ENCODE measurements at regions not wholly inside any gene's neighbourhood (a gene's known extent, or its start where the extent isn't known, plus 50 kb on each side); places are given as distances from the start of the nearest gene placed in this dataset.

DNA sequence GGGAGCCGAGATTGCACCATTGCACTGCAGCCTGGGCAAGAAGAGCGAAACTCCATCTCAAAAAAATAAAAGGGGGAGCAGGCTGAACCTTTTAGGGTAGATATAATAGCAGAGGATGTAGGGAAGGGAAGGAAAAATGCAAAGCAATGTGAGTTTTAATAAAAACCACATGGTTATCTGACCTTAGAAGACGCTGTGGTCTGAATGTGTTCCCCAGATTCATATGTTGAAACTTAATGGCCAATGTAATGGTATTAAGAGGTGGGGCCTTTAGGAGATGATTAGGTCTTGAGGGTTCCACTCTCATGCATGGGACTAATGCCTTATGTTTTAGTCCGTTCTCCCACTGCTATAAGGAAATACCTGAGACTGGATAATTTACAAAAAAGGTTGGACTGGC lies 114.1 kb upstream of the STX18 start:
- in situ Hi-C loops (cut with MboI) (no loop called here), intact Hi-C loops (cut with micrococcal nuclease; ENCODE audit: unreplicated experiment) (no loop called here)
- H3K36me3 ChIP-seq (ENCODE audit: control insufficient read depth in 2 of 2, insufficient read depth in 2 of 2, low read length in 1 of 2) = no peaks in the 10 kb centered on the region; a peak in 1 of 4 replicates
- no peaks in the 10 kb centered on the region for H3K79me2 ChIP-seq (ENCODE audit: control insufficient read depth, insufficient read depth, low read length)
- no peak overlapping the region for H3K4me3 ChIP-seq
- H3K9ac ChIP-seq (ENCODE audit: control insufficient read depth, insufficient read depth, low read length) = no peak overlapping the region
- 97% methylated on average over 4 of the region's 4 CpGs for WGBS (ENCODE audit: insufficient coverage, insufficient replicate concordance, low lambda C conversion rate, missing lambda C conversion rate)
- BruUV-seq (replicated peaks) = no TSS peak
- no peaks in the 10 kb centered on the region for H3K4me1 ChIP-seq (ENCODE audit: control insufficient read depth, insufficient read depth, low read length)
- ATAC-seq = no peak
- CTCF ChIA-PET = interaction anchor here (1.8 kb wide), 1 partner anchor 13 kb away, joined by 5 read pairs; no protein-coding TSS in a partner anchor
- H3K27ac ChIP-seq (ENCODE audit: control insufficient read depth, insufficient read depth) = no peak overlapping the region
- SMC1A ChIA-PET (ENCODE audit: uncharacterized antibody, unreplicated experiment) = no interaction called here
- TF ChIP-seq SUPT20H (IDR thresholded peaks at IDR 0.05; ENCODE audit: borderline replicate concordance, control insufficient read depth, low read depth, low read length) = no peak
- TF ChIP-seq ATF7 (IDR thresholded peaks at IDR 0.05; ENCODE audit: low read depth) = no peak
- no peak for TF ChIP-seq STAT3 (IDR thresholded peaks at IDR 0.05; ENCODE audit: low read depth, low read length)
- TF ChIP-seq STAT1 (conservative IDR thresholded peaks at IDR 0.05) = no peak
- TF ChIP-seq SUZ12 (IDR thresholded peaks at IDR 0.05; ENCODE audit: unreplicated experiment) = no peak
- no peak for TF ChIP-seq RELA (IDR thresholded peaks at IDR 0.05; ENCODE audit: borderline replicate concordance, partially characterized antibody)
- TF ChIP-seq ZNF384 (IDR thresholded peaks at IDR 0.05; ENCODE audit: borderline replicate concordance, low read depth, low read length) = no peak
- no peak for TF ChIP-seq EED (IDR thresholded peaks at IDR 0.05; ENCODE audit: low read depth)
- no peak for TF ChIP-seq REST (IDR thresholded peaks at IDR 0.05; ENCODE audit: low read depth, low read length)
- TF ChIP-seq ASH2L (IDR thresholded peaks at IDR 0.05; ENCODE audit: borderline replicate concordance, low read depth) = no peak
- no peak for TF ChIP-seq TARDBP (IDR thresholded peaks at IDR 0.05; ENCODE audit: borderline replicate concordance)
- no peak for TF ChIP-seq GATAD2B (conservative IDR thresholded peaks at IDR 0.05; ENCODE audit: low read depth)
- TF ChIP-seq CBX5 (IDR thresholded peaks at IDR 0.05; ENCODE audit: low read depth) = no peak
- TF ChIP-seq, protein P1, sequence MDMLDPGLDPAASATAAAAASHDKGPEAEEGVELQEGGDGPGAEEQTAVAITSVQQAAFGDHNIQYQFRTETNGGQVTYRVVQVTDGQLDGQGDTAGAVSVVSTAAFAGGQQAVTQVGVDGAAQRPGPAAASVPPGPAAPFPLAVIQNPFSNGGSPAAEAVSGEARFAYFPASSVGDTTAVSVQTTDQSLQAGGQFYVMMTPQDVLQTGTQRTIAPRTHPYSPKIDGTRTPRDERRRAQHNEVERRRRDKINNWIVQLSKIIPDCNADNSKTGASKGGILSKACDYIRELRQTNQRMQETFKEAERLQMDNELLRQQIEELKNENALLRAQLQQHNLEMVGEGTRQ (IDR thresholded peaks at IDR 0.05; ENCODE audit: borderline replicate concordance, low read depth, low read length) = no peak
- no peak for TF ChIP-seq RAD21 (IDR thresholded peaks at IDR 0.05; ENCODE audit: insufficient read depth, low read depth, low read length)
- no peak for TF ChIP-seq TBL1XR1 (IDR thresholded peaks at IDR 0.05; ENCODE audit: low read depth, low read length)
- TF ChIP-seq ZNF592 (IDR thresholded peaks at IDR 0.05) = no peak
- no peak for TF ChIP-seq SREBF1 (IDR thresholded peaks at IDR 0.05; ENCODE audit: low read length)
- TF ChIP-seq FOS (IDR thresholded peaks at IDR 0.05; ENCODE audit: borderline replicate concordance, extremely low read depth, insufficient read length) = no peak
- no peaks in the 10 kb centered on the region; the same call in 2 of the 3 replicates for H3K9me3 ChIP-seq (replicated peaks; ENCODE audit: control insufficient read depth, insufficient read depth, low read length)
- H3K4me2 ChIP-seq (ENCODE audit: control insufficient read depth, insufficient read depth) = no peak overlapping the region
- POLR2A ChIA-PET = no interaction called here
- no peak for DNase-seq (ENCODE audit: low read depth, low spot score)
- FAIRE-seq = no peak
- no peak overlapping the region for H2AFZ ChIP-seq (ENCODE audit: control insufficient read depth, low read depth, low read length)
- RAD21 ChIA-PET (ENCODE audit: unreplicated experiment) = no interaction called here
- H3K27me3 ChIP-seq (replicated peaks in 1 of 2; ENCODE audit: control insufficient read depth in 2 of 2, insufficient read depth in 2 of 2, low read length in 1 of 2) = no peaks in the 10 kb centered on the region
- no peaks in the 10 kb centered on the region; the same call in 1 of the 2 replicates for H4K20me1 ChIP-seq (ENCODE audit: control insufficient read depth, insufficient read depth)

Measured in GM12878 (cell line).